T-helper 2 cell (primary cell): ENCODE measurements at regions not wholly inside any gene's neighbourhood (a gene's known extent, or its start where the extent isn't known, plus 50 kb on each side); places are given as distances from the start of the nearest gene placed in this dataset.
A peak's percentile ranks its signal among the peaks of the same experiment; 100 is the strongest.
"Not testable (repeated sequence)": the region's sequence is repeated elsewhere in the genome, so short reads cannot be mapped to it uniquely, and the experiment has no call there.

Experiments used
- DNase-seq, 5 experiments: peaks; one replicate each; pipeline versions ENCODE4 v3.0.0 to v3.0.0-alpha.2; 2012 to 2022

- DNase-seq: no peak
Measured at GRCh38 chr15:63434576-63435186, 53.0 kb upstream of the CA12 start.

GRCh38 chr15:63435204-63435820 lies 53.7 kb upstream of the CA12 start:
- no peak for DNase-seq

GRCh38 chr15:63436341-63436740 lies 54.7 kb upstream of the CA12 start:
- DNase-seq: no peak

- peak; percentile 35 to 92 (median 52) for DNase-seq
Measured at GRCh38 chr15:63436872-63437375, 55.3 kb upstream of the CA12 start.

- peak in 1 of 5 experiments; percentile 53 for DNase-seq
Measured at GRCh38 chr15:63439536-63440264, 58.1 kb upstream of the CA12 start.

GRCh38 chr15:63440265-63440648 lies 58.6 kb upstream of the CA12 start:
- DNase-seq: no peak

- peak in 2 of 5 experiments; percentile 31 to 78 for DNase-seq
Measured at GRCh38 chr15:63440756-63441155, 59.1 kb upstream of the CA12 start.

GRCh38 chr15:63441266-63441665 lies 59.6 kb upstream of the CA12 start:
- DNase-seq: no peak

- DNase-seq: peak in 1 of 5 experiments; percentile 11
Measured at GRCh38 chr15:63442080-63442479, 60.4 kb upstream of the CA12 start.

GRCh38 chr15:63444611-63445010 lies 59.8 kb upstream of the USP3 start:
- DNase-seq: no peak

- peak in 2 of 5 experiments; percentile 41 to 69 for DNase-seq
Measured at GRCh38 chr15:63446255-63446654, 58.1 kb upstream of the USP3 start.

GRCh38 chr15:63447017-63447676 lies 57.2 kb upstream of the USP3 start:
- no peak for DNase-seq

- DNase-seq: no peak
Measured at GRCh38 chr15:63448266-63448665, 56.1 kb upstream of the USP3 start.

- DNase-seq: not testable (repeated sequence)
Measured at GRCh38 chr15:63448872-63449555, 55.4 kb upstream of the USP3 start.

- DNase-seq: no peak
Measured at GRCh38 chr15:63449731-63450130, 54.7 kb upstream of the USP3 start.

- no peak for DNase-seq
Measured at GRCh38 chr15:63450884-63451225, 53.5 kb upstream of the USP3 start.

- no peak for DNase-seq
Measured at GRCh38 chr15:63451671-63452315, 52.6 kb upstream of the USP3 start.

- DNase-seq: no peak
Measured at GRCh38 chr15:63452552-63453136, 51.7 kb upstream of the USP3 start.

- no peak for DNase-seq
Measured at GRCh38 chr15:63453186-63453905, 51.0 kb upstream of the USP3 start.

GRCh38 chr15:63454503-63455211 lies 49.7 kb upstream of the USP3 start:
- DNase-seq: no peak
